ENCODE measurements at regions not wholly inside any gene's neighbourhood (a gene's known extent, or its start where the extent isn't known, plus 50 kb on each side); places are given as distances from the start of the nearest gene placed in this dataset.

DNA sequence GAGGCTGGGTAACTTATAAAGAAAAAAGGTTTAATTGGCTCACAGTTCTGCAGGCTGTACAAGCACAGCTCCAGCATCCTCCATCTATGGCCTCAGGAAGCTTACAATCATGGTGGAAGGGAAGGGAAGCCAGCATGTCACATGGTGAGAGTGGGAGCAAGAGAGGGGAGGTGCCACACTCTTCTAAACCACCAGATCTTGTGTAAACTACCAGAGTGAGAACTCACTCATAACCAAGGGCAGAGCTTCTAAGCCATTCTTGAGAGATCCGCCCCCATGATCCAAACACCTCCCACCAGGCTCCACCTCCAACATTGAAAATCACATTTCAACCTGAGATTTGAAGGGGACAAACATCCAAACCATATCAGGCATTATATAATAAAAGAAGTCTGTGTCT, 121.6 kb upstream of the CDC42EP3 start:
- Histone ChIP-seq H3K27me3 (no peaks in the 10 kb centered on the region), H3K4me3 (no peak overlapping the region), H3K9me3 (peaks cover 0 to 17% (median 9%) of the 10 kb centered on the region in 12 donors), H3K36me3 (no peaks in the 10 kb centered on the region), H3K27ac (peak overlapping the region in 2 of 12 donors; percentile 70 to 80), H3K4me1 (peaks cover 0 to 24% (median 2%) of the 10 kb centered on the region in 12 donors)
- intact Hi-C loops (cut with DNase I), result loop anchor here in 1 of 10 donors (10.0 kb wide), 1 partner anchor 118 kb away; the partner anchor contains the start of gene CDC42EP3
- TF ChIP-seq POLR2A (IDR thresholded peaks at IDR 0.05), result no peak
- 98 to 100% (median 100%) methylated on average over 1 of the region's 1 CpG for WGBS, 4 donors
- DNase-seq (no peak), ATAC-seq (no peak)

DNA sequence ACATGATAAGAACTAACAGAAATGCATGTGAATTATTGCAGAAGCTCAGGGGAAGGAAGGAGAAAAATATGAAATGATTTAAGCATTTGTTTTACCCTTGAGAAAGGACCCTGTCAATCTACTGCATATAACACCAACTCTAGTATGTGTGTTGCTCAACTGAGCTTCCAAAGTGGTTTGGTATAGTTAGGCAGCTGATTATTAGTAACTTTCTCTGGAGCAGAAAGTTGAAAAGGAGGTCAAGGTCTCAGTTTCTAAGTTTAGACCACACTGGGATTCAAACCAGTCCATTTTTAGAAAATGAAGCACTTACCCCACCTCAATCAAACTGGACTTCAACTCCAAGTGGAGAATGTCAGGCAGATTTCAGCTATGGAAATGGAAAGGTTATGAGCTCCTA, 123.3 kb upstream of the CDC42EP3 start:
- no peaks in the 10 kb centered on the region for H3K36me3 ChIP-seq
- DNase-seq (no peak), ATAC-seq (peak; percentile 46 to 93 (median 88))
- peaks cover 0 to under 1% (median 0%) of the 10 kb centered on the region in 12 donors for H3K9me3 ChIP-seq
- peaks cover 0 to 24% (median 2%) of the 10 kb centered on the region in 12 donors for H3K4me1 ChIP-seq
- H3K27me3 ChIP-seq, result no peaks in the 10 kb centered on the region
- H3K4me3 ChIP-seq, result no peak overlapping the region
- TF ChIP-seq POLR2A (IDR thresholded peaks at IDR 0.05), result no peak
- TF ChIP-seq, protein P1, sequence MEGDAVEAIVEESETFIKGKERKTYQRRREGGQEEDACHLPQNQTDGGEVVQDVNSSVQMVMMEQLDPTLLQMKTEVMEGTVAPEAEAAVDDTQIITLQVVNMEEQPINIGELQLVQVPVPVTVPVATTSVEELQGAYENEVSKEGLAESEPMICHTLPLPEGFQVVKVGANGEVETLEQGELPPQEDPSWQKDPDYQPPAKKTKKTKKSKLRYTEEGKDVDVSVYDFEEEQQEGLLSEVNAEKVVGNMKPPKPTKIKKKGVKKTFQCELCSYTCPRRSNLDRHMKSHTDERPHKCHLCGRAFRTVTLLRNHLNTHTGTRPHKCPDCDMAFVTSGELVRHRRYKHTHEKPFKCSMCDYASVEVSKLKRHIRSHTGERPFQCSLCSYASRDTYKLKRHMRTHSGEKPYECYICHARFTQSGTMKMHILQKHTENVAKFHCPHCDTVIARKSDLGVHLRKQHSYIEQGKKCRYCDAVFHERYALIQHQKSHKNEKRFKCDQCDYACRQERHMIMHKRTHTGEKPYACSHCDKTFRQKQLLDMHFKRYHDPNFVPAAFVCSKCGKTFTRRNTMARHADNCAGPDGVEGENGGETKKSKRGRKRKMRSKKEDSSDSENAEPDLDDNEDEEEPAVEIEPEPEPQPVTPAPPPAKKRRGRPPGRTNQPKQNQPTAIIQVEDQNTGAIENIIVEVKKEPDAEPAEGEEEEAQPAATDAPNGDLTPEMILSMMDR (IDR thresholded peaks at IDR 0.05), result no peak
- peak overlapping the region in 11 of 12 donors; percentile 43 to 89 (median 68) for H3K27ac ChIP-seq
- intact Hi-C loops (cut with DNase I), result loop anchor here in 1 of 10 donors (10.0 kb wide), 1 partner anchor 120 kb away; the partner anchor contains the start of gene CDC42EP3

DNA sequence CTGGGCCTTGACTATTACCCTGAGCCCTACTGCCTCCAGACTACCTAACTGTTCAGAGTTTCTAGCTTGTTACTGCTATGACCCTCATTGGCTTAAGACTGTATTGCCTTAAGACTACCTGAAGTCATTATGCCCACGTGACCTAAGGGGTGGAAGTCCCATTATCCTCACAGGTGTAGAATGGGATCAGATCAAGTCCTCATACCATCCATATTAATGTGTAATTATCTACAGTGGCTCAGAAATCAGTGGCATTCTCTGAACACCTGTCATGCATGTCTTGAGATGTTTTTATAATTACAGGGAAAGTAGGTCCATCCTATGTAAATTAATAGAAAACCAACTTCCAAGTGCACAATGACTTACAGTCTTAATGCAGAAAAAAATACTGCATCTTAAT, 124.0 kb upstream of the CDC42EP3 start:
- intact Hi-C loops (cut with DNase I), result loop anchor here in 1 of 10 donors (10.0 kb wide), 1 partner anchor 121 kb away; the partner anchor contains the start of gene CDC42EP3
- Histone ChIP-seq H3K4me1 (peaks cover 0 to 24% (median 2%) of the 10 kb centered on the region in 12 donors), H3K4me3 (no peak overlapping the region), H3K9me3 (no peaks in the 10 kb centered on the region), H3K27me3 (no peaks in the 10 kb centered on the region), H3K27ac (peak overlapping the region in 10 of 12 donors; percentile 48 to 89 (median 69)), H3K36me3 (no peaks in the 10 kb centered on the region)
- DNase-seq (no peak), ATAC-seq (peak in 1 of 4 donors; percentile 4)
- TF ChIP-seq, protein P1 (IDR thresholded peaks at IDR 0.05), result no peak
- no peak for TF ChIP-seq POLR2A (IDR thresholded peaks at IDR 0.05)
- 88 to 100% (median 96%) methylated on average over 1 of the region's 1 CpG for WGBS, 4 donors

DNA sequence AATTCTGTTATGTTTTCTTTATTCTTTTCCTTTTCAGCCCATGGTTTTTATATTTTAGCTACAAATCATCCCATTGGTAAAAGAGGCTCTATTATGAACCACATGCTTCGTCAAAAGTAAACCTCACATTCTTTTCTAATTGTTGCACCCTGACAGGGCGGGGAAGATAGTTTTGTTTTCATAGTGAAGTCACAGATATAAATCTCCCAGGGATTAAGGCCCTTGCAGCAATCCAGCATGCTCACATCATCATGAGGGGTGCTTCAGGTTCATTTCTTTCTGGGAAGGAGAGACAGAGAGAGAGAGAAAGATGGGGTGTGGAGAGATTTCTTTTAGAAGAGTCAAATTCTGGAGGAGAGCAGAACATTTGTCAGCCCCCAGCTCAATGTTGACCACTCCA, 124.5 kb upstream of the CDC42EP3 start:
- Histone ChIP-seq H3K36me3 (no peaks in the 10 kb centered on the region), H3K4me3 (no peak overlapping the region), H3K27ac (peak overlapping the region in 2 of 12 donors; percentile 32 to 80), H3K4me1 (peaks cover 0 to 24% (median 2%) of the 10 kb centered on the region in 12 donors), H3K27me3 (no peaks in the 10 kb centered on the region), H3K9me3 (no peaks in the 10 kb centered on the region)
- ATAC-seq (no peak), DNase-seq (no peak)
- TF ChIP-seq, protein P1 (IDR thresholded peaks at IDR 0.05), result no peak
- no peak for TF ChIP-seq POLR2A (IDR thresholded peaks at IDR 0.05)
- intact Hi-C loops (cut with DNase I), result loop anchor here in 1 of 10 donors (10.0 kb wide), 1 partner anchor 121 kb away; the partner anchor contains the start of gene CDC42EP3
- WGBS, 4 donors, result 76 to 86% (median 78%) methylated on average over 2 of the region's 2 CpGs
